ENCODE measurements at regions not wholly inside any gene's neighbourhood (a gene's known extent, or its start where the extent isn't known, plus 50 kb on each side); places are given as distances from the start of the nearest gene placed in this dataset.
"Not testable (repeated sequence)": the region's sequence is repeated elsewhere in the genome, so short reads cannot be mapped to it uniquely, and the experiment has no call there.

- DNase-seq = no peak
These were observed 57.1 kb upstream of the EOMES start for GRCh38 chr3:27779176-27779575.

- DNase-seq = no peak
These were observed 67.3 kb upstream of the EOMES start for GRCh38 chr3:27789420-27789819.

GRCh38 chr3:27791956-27792355 lies 69.8 kb upstream of the EOMES start:
- no peak for DNase-seq

- no peak for DNase-seq
These were observed 70.7 kb upstream of the EOMES start for GRCh38 chr3:27792869-27793268.

- no peak for DNase-seq
These were observed 72.1 kb upstream of the EOMES start for GRCh38 chr3:27794211-27794610.

GRCh38 chr3:27796365-27796875 lies 74.3 kb upstream of the EOMES start:
- DNase-seq = no peak

GRCh38 chr3:27797773-27798172 lies 75.7 kb upstream of the EOMES start:
- no peak for DNase-seq

- no peak for DNase-seq
These were observed 78.1 kb upstream of the EOMES start for GRCh38 chr3:27800261-27800660.

- no peak for DNase-seq
These were observed 80.3 kb upstream of the EOMES start for GRCh38 chr3:27802425-27802824.

- DNase-seq = no peak
These were observed 80.7 kb upstream of the EOMES start for GRCh38 chr3:27802849-27803248.

GRCh38 chr3:27805282-27805681 lies 83.2 kb upstream of the EOMES start:
- DNase-seq = no peak

- no peak for DNase-seq
These were observed 91.1 kb upstream of the EOMES start for GRCh38 chr3:27813255-27813654.

GRCh38 chr3:27821609-27822008 lies 99.5 kb upstream of the EOMES start:
- DNase-seq = not testable (repeated sequence)

- no peak for DNase-seq
These were observed 102.4 kb upstream of the EOMES start for GRCh38 chr3:27824312-27825200.

GRCh38 chr3:27826448-27826847 lies 104.3 kb upstream of the EOMES start:
- no peak for DNase-seq

GRCh38 chr3:27827041-27827440 lies 104.9 kb upstream of the EOMES start:
- DNase-seq = no peak

- DNase-seq = no peak
These were observed 118.9 kb upstream of the EOMES start for GRCh38 chr3:27840807-27841594.

GRCh38 chr3:27844052-27844675 lies 122.0 kb upstream of the EOMES start:
- DNase-seq = no peak

- DNase-seq = no peak
These were observed 125.6 kb upstream of the EOMES start for GRCh38 chr3:27847697-27848096.

- no peak for DNase-seq
These were observed 126.7 kb upstream of the EOMES start for GRCh38 chr3:27848826-27849225.

- no peak for DNase-seq
These were observed 137.7 kb upstream of the EOMES start for GRCh38 chr3:27859821-27860220.

All from muscle of arm (tissue), 1 donor.